ENCODE measurements at regions not wholly inside any gene's neighbourhood (a gene's known extent, or its start where the extent isn't known, plus 50 kb on each side); places are given as distances from the start of the nearest gene placed in this dataset.

GRCh38 chr5:143720689-143721088 lies 91.3 kb upstream of the HMHB1 start (continued):
- TF ChIP-seq SAP30 (IDR thresholded peaks at IDR 0.05; ENCODE audit: insufficient read depth, insufficient replicate concordance, low read length) (no peak), BACH1 (IDR thresholded peaks at IDR 0.05; ENCODE audit: low read length) (no peak), RFX5 (IDR thresholded peaks at IDR 0.05; ENCODE audit: borderline replicate concordance, low read depth, low read length) (no peak), RXRA (IDR thresholded peaks at IDR 0.05; ENCODE audit: insufficient read depth, low read depth, low read length) (no peak), GTF2F1 (IDR thresholded peaks at IDR 0.05; ENCODE audit: borderline replicate concordance, low read depth, low read length) (no peak)
